H1 (cell line): ENCODE measurements at regions not wholly inside any gene's neighbourhood (a gene's known extent, or its start where the extent isn't known, plus 50 kb on each side); places are given as distances from the start of the nearest gene placed in this dataset.

Experiments used
- CTCF ChIA-PET: fragments of 300-600 bp; sonication (Branson Sonifier 250); formaldehyde crosslinking; loops from one replicate; lab custom pipeline; 2021; ENCODE audit not compliant: partially characterized antibody; lab: Charles Lee
- POLR2A ChIA-PET: fragments of 300-600 bp; sonication (Branson Sonifier 250); formaldehyde crosslinking; loops from one replicate; lab custom pipeline; 2021; ENCODE audit warnings: inconsistent platforms; ENCODE audit not compliant: partially characterized antibody; lab: Charles Lee
- DNase-seq, 2 experiments: peaks; one replicate each; pipeline versions ENCODE4 v3.0.0 to v3.0.0-alpha.2; 2010 to 2022; ENCODE audit warnings: low spot score in 2 of 2, low read depth in 1 of 2, mixed read lengths in 1 of 2
- FAIRE-seq: peaks from 2 replicates; lab custom pipeline; 2011; peaks lifted over from hg19 to GRCh38; lab: Jason Lieb, UNC
- H2AFZ ChIP-seq: 2 replicates; pipeline ENCODE4 v1.8.1; 2012; ENCODE audit warnings: low read length, inconsistent platforms
- H2AK5ac ChIP-seq: 2 replicates; pipeline ENCODE4 v1.6.1; 2013; ENCODE audit warnings: low read depth, low read length
- H2BK120ac ChIP-seq: replicated peaks from 2 replicates; pipeline ENCODE3; 2013; ENCODE audit warnings: low read depth, low read length, inconsistent platforms
- H2BK12ac ChIP-seq: 2 replicates; pipeline ENCODE4 v1.6.1; 2013; ENCODE audit warnings: low read depth, low read length
- H2BK15ac ChIP-seq: 2 replicates; pipeline ENCODE4 v1.6.1; 2013; ENCODE audit warnings: low read length
- H2BK20ac ChIP-seq: 2 replicates; pipeline ENCODE4 v1.6.1; 2013; ENCODE audit warnings: low read length
- H2BK5ac ChIP-seq: 2 replicates; pipeline ENCODE4 v1.6.1; 2013; ENCODE audit warnings: low read depth, low read length
- H3K14ac ChIP-seq: 2 replicates; pipeline ENCODE4 v1.6.1; 2013; ENCODE audit warnings: inconsistent platforms; ENCODE audit not compliant: insufficient read length
- H3K18ac ChIP-seq: 2 replicates; pipeline ENCODE4 v1.6.1; 2013; ENCODE audit warnings: low read length; ENCODE audit errors: extremely low read depth
- H3K23ac ChIP-seq: 2 replicates; pipeline ENCODE4 v1.6.1; 2013; ENCODE audit warnings: inconsistent platforms; ENCODE audit not compliant: insufficient read length
- H3K23me2 ChIP-seq: 2 replicates; pipeline ENCODE4 v1.6.1; 2013; ENCODE audit warnings: low read depth, low read length
- H3K27ac ChIP-seq: 2 replicates; pipeline ENCODE4 v1.6.1; 2011; ENCODE audit warnings: low read depth, low read length, inconsistent platforms
- H3K27me3 ChIP-seq, 4 experiments: replicated peaks in 1 of 4; 1 replicate in 1 of 4; 2 replicates in 3 of 4; pipeline versions ENCODE4 v1.6.1 to v1.8.1; 2011 to 2013; ENCODE audit warnings: low read length in 3 of 4, mild to moderate bottlenecking in 3 of 4, inconsistent platforms in 2 of 4, mixed read lengths in 2 of 4, moderate library complexity in 1 of 4; ENCODE audit not compliant: control insufficient read depth in 3 of 4, insufficient read depth in 3 of 4; ENCODE audit errors: extremely low read depth in 1 of 4
- H3K36me3 ChIP-seq, 4 experiments: 2 replicates each; pipeline versions ENCODE4 v1.6.1 to v1.8.1; 2011 to 2013; ENCODE audit warnings: mild to moderate bottlenecking in 4 of 4, low read length in 3 of 4, moderate library complexity in 2 of 4, control low read depth in 1 of 4, inconsistent platforms in 1 of 4; ENCODE audit not compliant: insufficient read depth in 4 of 4, control insufficient read depth in 2 of 4
- H3K4ac ChIP-seq: replicated peaks from 2 replicates; pipeline ENCODE3; 2013; ENCODE audit warnings: low read length, low read depth, mixed read lengths, inconsistent platforms; ENCODE audit not compliant: insufficient read length
- H3K4me1 ChIP-seq, 4 experiments: replicated peaks in 1 of 4; 1 replicate in 1 of 4; 2 replicates in 3 of 4; pipeline versions ENCODE4 v1.6.1 to v1.8.1; 2011 to 2013; ENCODE audit warnings: low read length in 3 of 4, inconsistent platforms in 2 of 4, mixed read lengths in 1 of 4; ENCODE audit not compliant: insufficient read depth in 4 of 4, control insufficient read depth in 3 of 4
- H3K4me2 ChIP-seq, 2 experiments: 2 replicates each; pipeline versions ENCODE4 v1.6.1 to v1.8.1; 2011 to 2013; ENCODE audit warnings: low read depth in 2 of 2, low read length in 2 of 2, control low read depth in 1 of 2, inconsistent platforms in 1 of 2, mild to moderate bottlenecking in 1 of 2; ENCODE audit not compliant: insufficient read depth in 1 of 2
- H3K4me3 ChIP-seq, 4 experiments: fragments of 200-600, 300-600 bp in 1 of 4; sonication (generic), shearing (Covaris generic), sonication (Bioruptor Twin) in 1 of 4; 2 replicates each; pipeline versions ENCODE4 v1.5.1 to v1.8.1; 2011 to 2016; ENCODE audit warnings: low read length in 4 of 4, low read depth in 3 of 4, control low read depth in 2 of 4, inconsistent platforms in 2 of 4, mild to moderate bottlenecking in 2 of 4, mixed read lengths in 1 of 4, moderate library complexity in 1 of 4; ENCODE audit not compliant: insufficient read depth in 2 of 4; ENCODE audit errors: extremely low read depth in 1 of 4
- H3K56ac ChIP-seq: replicated peaks from 2 replicates; pipeline ENCODE3; 2013; ENCODE audit warnings: low read depth, mild to moderate bottlenecking, mixed read lengths, low read length, inconsistent platforms; ENCODE audit not compliant: insufficient read length
- H3K79me1 ChIP-seq: 2 replicates; pipeline ENCODE4 v1.6.1; 2013; ENCODE audit warnings: low read depth, low read length, control low read depth
- H3K79me2 ChIP-seq, 2 experiments: 2 replicates each; pipeline versions ENCODE4 v1.6.1 to v1.8.1; 2012 to 2013; ENCODE audit warnings: low read length in 2 of 2, mild to moderate bottlenecking in 2 of 2, inconsistent platforms in 1 of 2; ENCODE audit not compliant: insufficient read depth in 2 of 2, control insufficient read depth in 1 of 2
- H3K9ac ChIP-seq, 4 experiments: replicated peaks in 1 of 4; 1 replicate in 1 of 4; 2 replicates in 3 of 4; pipeline versions ENCODE4 v1.6.1 to v1.8.1; 2011 to 2013; ENCODE audit warnings: low read depth in 3 of 4, low read length in 3 of 4, control low read depth in 2 of 4, mild to moderate bottlenecking in 2 of 4, moderate library complexity in 2 of 4, inconsistent platforms in 1 of 4; ENCODE audit errors: extremely low read depth in 1 of 4
- H3K9me3 ChIP-seq, 2 experiments: 2 replicates each; pipeline versions ENCODE4 v1.6.1 to v1.8.1; 2012 to 2013; ENCODE audit warnings: mild to moderate bottlenecking in 2 of 2, moderate library complexity in 2 of 2, control low read depth in 1 of 2, inconsistent platforms in 1 of 2, low read depth in 1 of 2, low read length in 1 of 2, mixed read lengths in 1 of 2; ENCODE audit not compliant: insufficient read depth in 2 of 2
- H4K20me1 ChIP-seq, 2 experiments: replicated peaks in 1 of 2; 2 replicates each; pipeline versions ENCODE3 to v1.8.1; 2011 to 2013; ENCODE audit warnings: inconsistent platforms in 2 of 2, low read length in 2 of 2, mild to moderate bottlenecking in 1 of 2; ENCODE audit not compliant: insufficient read depth in 2 of 2, control insufficient read depth in 1 of 2
- H4K5ac ChIP-seq: 2 replicates; pipeline ENCODE4 v1.6.1; 2013; ENCODE audit warnings: low read length, low read depth, mixed read lengths, inconsistent platforms; ENCODE audit not compliant: insufficient read length
- H4K8ac ChIP-seq: 2 replicates; pipeline ENCODE4 v1.8.0; 2013; ENCODE audit warnings: mild to moderate bottlenecking, moderate library complexity, low read length, inconsistent platforms; ENCODE audit not compliant: insufficient read depth; ENCODE audit errors: extremely low read depth
- H4K91ac ChIP-seq: replicated peaks from 2 replicates; pipeline ENCODE3; 2013; ENCODE audit warnings: low read length, mixed read lengths, inconsistent platforms; ENCODE audit not compliant: insufficient read length
- BRCA1 ChIP-seq: IDR thresholded peaks from 2 replicates; pipeline ENCODE4 v1.6.1; 2012; ENCODE audit warnings: low read depth, low read length, improper control_type of control experiment
- CTCF ChIP-seq, 3 experiments: IDR thresholded peaks; 1 replicate in 2 of 3; 2 replicates in 1 of 3; pipeline versions ENCODE4 v1.5.1 to v1.6.1; 2011; ENCODE audit warnings: low read length in 3 of 3, mild to moderate bottlenecking in 3 of 3, inconsistent platforms in 2 of 3, low read depth in 1 of 3, moderate library complexity in 1 of 3; ENCODE audit not compliant: insufficient read depth in 1 of 3; ENCODE audit errors: control extremely low read depth in 1 of 3
- JUND ChIP-seq: IDR thresholded peaks from 2 replicates; pipeline ENCODE4 v1.6.1; 2011; ENCODE audit warnings: mild to moderate bottlenecking, improper control_type of control experiment, low read length
- KDM4A ChIP-seq: IDR thresholded peaks from one replicate; pipeline ENCODE4 v1.7.1; 2012; ENCODE audit warnings: low read depth, mild to moderate bottlenecking, moderate library complexity, low read length, inconsistent platforms; ENCODE audit not compliant: severe bottlenecking
- MAX ChIP-seq: IDR thresholded peaks from 2 replicates; pipeline ENCODE4 v1.6.1; 2012; ENCODE audit warnings: inconsistent platforms
- NRF1 ChIP-seq: IDR thresholded peaks from 2 replicates; pipeline ENCODE4 v1.6.1; 2011; ENCODE audit warnings: mild to moderate bottlenecking, low read depth, low read length, improper control_type of control experiment
- POLR2AphosphoS5 ChIP-seq: IDR thresholded peaks from 2 replicates; pipeline ENCODE4 v1.6.1; 2011; ENCODE audit warnings: low read depth, low read length
- RNF2 ChIP-seq: fragments of 200-900, 300-1000 bp; sonication (generic); IDR thresholded peaks from 2 replicates; pipeline ENCODE4 v1.7.1; 2016; ENCODE audit warnings: borderline replicate concordance, low read depth, mild to moderate bottlenecking, antibody characterized with exemption, low read length; ENCODE audit not compliant: poor library complexity, severe bottlenecking; ENCODE audit errors: missing control alignments
- SRF ChIP-seq: IDR thresholded peaks from 2 replicates; pipeline ENCODE4 v1.6.1; 2011; ENCODE audit warnings: mild to moderate bottlenecking, low read depth, low read length, moderate library complexity
- SUZ12 ChIP-seq: fragments of 200-600 bp; sonication (generic); IDR thresholded peaks from 2 replicates; pipeline ENCODE4 v1.6.1; 2012; ENCODE audit warnings: mild to moderate bottlenecking, inconsistent platforms, low read length, moderate library complexity, mixed read lengths
- TAF1 ChIP-seq: IDR thresholded peaks from 2 replicates; pipeline ENCODE4 v1.6.1; 2011; ENCODE audit warnings: mild to moderate bottlenecking, low read depth, low read length
- WGBS, 2 experiments: shearing (Covaris generic) in 1 of 2; methylation state at CpG; one replicate each; pipeline versions ENCODE4 v1.1.6 to v1.1.7; 2013 to 2015; ENCODE audit warnings: low lambda C conversion rate in 2 of 2, mixed read lengths in 2 of 2, inconsistent platforms in 1 of 2, low coverage in 1 of 2, missing lambda C conversion rate in 1 of 2; ENCODE audit not compliant: insufficient replicate concordance in 2 of 2, insufficient coverage in 1 of 2, insufficient read length in 1 of 2; ENCODE audit errors: extremely low coverage in 1 of 2, missing lambda C conversion rate in 1 of 2; 5-methylcytosine and 5-hydroxymethylcytosine counted together

GRCh38 chr5:117357886-117358285, 783.3 kb upstream of the SEMA6A start:
- no peaks in the 10 kb centered on the region for H3K36me3 ChIP-seq
- H3K9ac ChIP-seq: no peak overlapping the region
- H3K79me1 ChIP-seq: no peaks in the 10 kb centered on the region
- H3K4ac ChIP-seq: no peak overlapping the region
- H4K8ac ChIP-seq: no peak overlapping the region
- ChIA-PET POLR2A (no interaction called here), CTCF (no interaction called here)
- no peak overlapping the region for H4K91ac ChIP-seq
- no peak overlapping the region for H2BK5ac ChIP-seq
- TF ChIP-seq BRCA1 (no peak), CTCF (IDR thresholded peaks at IDR 0.05; ENCODE audit: control extremely low read depth in 1 of 3, insufficient read depth in 1 of 3, low read depth in 1 of 3, low read length in 3 of 3) (no peak), KDM4A (no peak), JUND (no peak), MAX (no peak), NRF1 (no peak), POLR2AphosphoS5 (no peak), SRF (no peak), SUZ12 (no peak), TAF1 (no peak), RNF2 (no peak)
- H2AFZ ChIP-seq: no peak overlapping the region
- H2AK5ac ChIP-seq: no peak overlapping the region
- FAIRE-seq (no peak), DNase-seq (no peak)
- no peak overlapping the region for H3K4me2 ChIP-seq
- no peak overlapping the region for H3K4me3 ChIP-seq
- no peak overlapping the region for H2BK20ac ChIP-seq
- H3K18ac ChIP-seq: no peak overlapping the region
- no peaks in the 10 kb centered on the region for H3K27me3 ChIP-seq
- H3K9me3 ChIP-seq: no peaks in the 10 kb centered on the region
- H3K23ac ChIP-seq: no peak overlapping the region
- H3K56ac ChIP-seq: no peak overlapping the region
- H2BK15ac ChIP-seq: no peak overlapping the region
- no peak overlapping the region for H4K5ac ChIP-seq
- no peak overlapping the region for H3K14ac ChIP-seq
- no peaks in the 10 kb centered on the region for H3K4me1 ChIP-seq
- H3K27ac ChIP-seq: no peak overlapping the region
- no peak overlapping the region for H2BK12ac ChIP-seq
- no peaks in the 10 kb centered on the region for H3K23me2 ChIP-seq
- H2BK120ac ChIP-seq: no peak overlapping the region
- H3K79me2 ChIP-seq: no peaks in the 10 kb centered on the region
- H4K20me1 ChIP-seq: no peaks in the 10 kb centered on the region
- WGBS, 2 experiments: 87% methylated on average over 3 of the region's 3 CpGs; no CpG with 5 or more reads in 1 of the 2 experiments
